Spleen (tissue), 7 donors: ENCODE measurements at regions not wholly inside any gene's neighbourhood (a gene's known extent, or its start where the extent isn't known, plus 50 kb on each side); places are given as distances from the start of the nearest gene placed in this dataset.

ENCODE experiments used
- POLR2AphosphoS5 ChIP-seq, 3 donors: sonication (generic); formaldehyde crosslinking; IDR thresholded peaks; one replicate each; pipeline ENCODE4 v1.5.1; 2017; ENCODE audit warnings: antibody characterized with exemption in 3 of 3
- TF ChIP-seq, protein P1 (sequence below), 11 experiments: fragments of 200-600 bp in 7 of 11; fragments of 450-650 bp in 4 of 11; sonication (generic) in 4 of 11; IDR thresholded peaks in 8 of 11; conservative IDR thresholded peaks in 3 of 11; 1 replicate in 7 of 11; 2 replicates in 4 of 11; pipeline versions ENCODE4 v1.4.0 to v1.8.0; 2016 to 2021; ENCODE audit warnings: antibody characterized with exemption in 11 of 11, inconsistent platforms in 4 of 11, mild to moderate bottlenecking in 1 of 11
- donor health status: DM: no; HTN: no; CAD: no; lungs with moderate emphysema.
- donor health status: DM: no; HTN: no; CAD: no.
- donor health status: DM: no; HTN: no; CAD: no.

DNA sequence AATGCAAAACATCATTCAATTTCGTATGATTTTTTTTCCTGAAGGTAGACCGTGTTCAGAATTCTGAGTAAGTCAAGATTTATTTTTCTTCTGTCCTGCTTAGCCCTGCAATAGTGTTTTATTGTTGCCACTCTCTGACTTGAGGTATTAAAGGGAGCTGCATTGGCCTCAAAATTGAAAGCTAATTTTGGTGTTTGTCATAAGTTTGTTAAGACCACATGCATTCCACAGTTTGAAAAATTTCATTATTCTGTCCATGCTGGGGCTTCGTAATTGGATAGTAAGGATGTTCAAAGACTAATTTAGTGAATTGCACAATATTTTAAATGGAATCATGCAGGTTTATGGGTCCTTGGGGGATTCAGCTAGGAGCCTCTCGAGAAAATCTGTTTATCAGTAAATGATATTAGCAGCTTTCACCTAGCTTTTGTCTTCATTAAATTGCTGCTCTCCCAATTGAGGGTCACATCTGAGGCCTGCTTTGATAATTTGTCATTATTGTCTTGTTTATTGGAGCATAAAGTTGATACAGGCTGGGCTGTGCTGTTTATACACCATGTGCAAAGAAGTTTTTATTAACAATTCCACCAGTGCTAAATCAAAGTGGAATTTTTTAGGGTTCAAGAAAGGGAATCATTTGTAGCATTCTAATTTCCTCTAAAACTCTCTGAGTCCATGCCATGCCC is 339.8 kb upstream of the OBI1 start:
- TF ChIP-seq, protein P1, sequence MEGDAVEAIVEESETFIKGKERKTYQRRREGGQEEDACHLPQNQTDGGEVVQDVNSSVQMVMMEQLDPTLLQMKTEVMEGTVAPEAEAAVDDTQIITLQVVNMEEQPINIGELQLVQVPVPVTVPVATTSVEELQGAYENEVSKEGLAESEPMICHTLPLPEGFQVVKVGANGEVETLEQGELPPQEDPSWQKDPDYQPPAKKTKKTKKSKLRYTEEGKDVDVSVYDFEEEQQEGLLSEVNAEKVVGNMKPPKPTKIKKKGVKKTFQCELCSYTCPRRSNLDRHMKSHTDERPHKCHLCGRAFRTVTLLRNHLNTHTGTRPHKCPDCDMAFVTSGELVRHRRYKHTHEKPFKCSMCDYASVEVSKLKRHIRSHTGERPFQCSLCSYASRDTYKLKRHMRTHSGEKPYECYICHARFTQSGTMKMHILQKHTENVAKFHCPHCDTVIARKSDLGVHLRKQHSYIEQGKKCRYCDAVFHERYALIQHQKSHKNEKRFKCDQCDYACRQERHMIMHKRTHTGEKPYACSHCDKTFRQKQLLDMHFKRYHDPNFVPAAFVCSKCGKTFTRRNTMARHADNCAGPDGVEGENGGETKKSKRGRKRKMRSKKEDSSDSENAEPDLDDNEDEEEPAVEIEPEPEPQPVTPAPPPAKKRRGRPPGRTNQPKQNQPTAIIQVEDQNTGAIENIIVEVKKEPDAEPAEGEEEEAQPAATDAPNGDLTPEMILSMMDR (IDR thresholded peaks at IDR 0.05 in 8 of 11, conservative IDR thresholded peaks at IDR 0.05 in 3 of 11), result no peak
- no peak for TF ChIP-seq POLR2AphosphoS5 (IDR thresholded peaks at IDR 0.05)
